VCaP (cell line): ENCODE measurements at regions not wholly inside any gene's neighbourhood (a gene's known extent, or its start where the extent isn't known, plus 50 kb on each side); places are given as distances from the start of the nearest gene placed in this dataset.

Source experiments
- H3K27ac ChIP-seq: fragments of 450-650 bp; 2 replicates; pipeline ENCODE4 v1.5.1; 2017
- CTCF ChIP-seq: fragments of 450-650 bp; conservative IDR thresholded peaks from 2 replicates; pipeline ENCODE4 v1.5.1; 2017; ENCODE audit warnings: mild to moderate bottlenecking, moderate library complexity

DNA sequence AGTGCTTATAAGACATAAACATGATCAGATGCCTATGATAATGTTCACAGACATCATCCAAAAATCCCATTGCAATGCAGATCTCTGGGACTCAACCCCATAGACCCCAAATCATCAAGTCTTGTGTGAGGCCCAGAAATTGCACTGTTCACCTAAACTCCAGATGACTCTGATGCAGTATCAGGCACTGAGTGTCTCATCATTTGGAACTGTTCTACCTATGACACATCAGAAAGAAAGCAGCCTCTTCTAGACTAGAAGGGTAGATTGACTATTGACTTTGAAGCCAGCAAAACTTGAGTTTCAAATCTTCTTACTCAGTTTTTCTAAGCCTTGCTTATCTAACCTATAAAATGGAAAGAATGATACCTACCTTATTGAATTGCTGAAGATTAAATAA is 58.7 kb upstream of the PAPPA start:
- no peak for TF ChIP-seq CTCF
- no peak overlapping the region for H3K27ac ChIP-seq

DNA sequence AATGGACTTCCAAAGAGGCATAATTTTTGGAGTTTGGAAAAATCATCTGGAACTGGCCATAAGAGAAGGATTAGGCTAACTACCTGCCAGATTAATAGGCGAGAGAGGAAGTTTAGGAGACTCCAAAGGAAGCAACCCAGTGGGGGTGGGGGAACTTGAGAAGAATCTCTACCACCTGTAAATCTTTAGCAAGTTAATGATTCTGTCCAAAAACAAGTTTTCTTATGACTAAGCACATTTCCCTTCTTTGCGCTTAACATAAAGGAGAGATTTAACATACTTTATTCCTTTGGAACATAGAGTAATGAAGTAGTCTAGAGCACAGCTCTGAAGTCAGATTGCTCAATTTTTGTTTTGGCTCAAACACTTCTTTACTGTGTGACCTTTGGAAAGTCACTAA is 58.2 kb upstream of the PAPPA start:
- no peak overlapping the region for H3K27ac ChIP-seq
- no peak for TF ChIP-seq CTCF

DNA sequence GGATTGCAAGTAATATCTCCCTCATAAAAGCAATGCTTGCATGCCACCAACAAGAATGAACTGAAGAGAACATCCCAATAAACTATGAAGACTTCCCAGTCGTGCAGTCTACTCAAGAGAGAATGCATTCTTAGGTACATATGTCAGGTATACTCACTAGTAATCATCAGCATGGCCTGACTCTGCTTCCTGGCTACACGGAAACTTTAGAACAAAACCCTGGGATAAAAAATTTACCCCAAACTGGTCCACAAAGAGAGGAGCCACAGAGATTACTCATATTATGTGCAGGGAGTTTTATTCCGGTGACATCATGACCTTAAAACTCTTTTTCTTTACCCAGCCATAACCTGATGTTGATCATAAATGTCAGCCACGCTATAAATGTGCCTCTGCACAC is 57.5 kb upstream of the PAPPA start:
- no peak overlapping the region for H3K27ac ChIP-seq
- no peak for TF ChIP-seq CTCF

DNA sequence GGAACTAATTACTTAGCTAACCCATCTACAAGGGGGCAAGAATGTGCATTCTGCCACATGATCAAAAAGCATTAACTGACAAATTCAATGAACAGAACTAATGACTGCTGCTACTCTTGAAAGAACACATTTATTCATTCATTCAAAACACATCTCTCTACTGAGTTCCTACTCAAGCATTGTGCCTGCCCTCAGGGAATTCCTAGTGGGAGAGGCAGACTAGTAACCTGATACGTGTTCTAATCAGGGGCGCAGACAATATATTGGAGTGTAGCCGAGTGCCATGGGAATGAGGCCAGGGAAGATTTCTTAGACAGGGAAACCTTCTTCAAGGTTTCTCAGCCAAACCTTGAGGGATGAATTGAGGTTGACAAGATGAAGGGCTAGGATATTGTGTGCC is 56.7 kb upstream of the PAPPA start:
- TF ChIP-seq CTCF: no peak
- no peak overlapping the region for H3K27ac ChIP-seq

DNA sequence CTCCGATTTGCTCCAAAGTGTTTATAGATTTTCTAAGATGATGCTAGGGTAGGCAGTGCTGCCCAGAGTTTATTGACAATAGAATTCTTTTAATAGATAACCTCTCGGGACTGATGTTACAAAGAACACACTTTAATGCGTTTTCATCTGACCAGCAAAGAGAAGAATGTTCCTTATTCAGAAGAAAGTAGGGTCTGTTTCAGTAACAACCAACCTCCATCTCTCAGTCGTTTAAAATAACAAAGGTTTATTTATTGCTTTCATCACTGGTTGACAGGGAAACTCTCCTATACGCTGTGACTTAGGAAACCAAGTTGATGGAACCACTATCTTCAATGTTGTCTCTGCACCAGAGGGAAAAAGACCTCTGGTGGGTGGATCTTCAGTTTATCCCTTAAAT is 55.1 kb upstream of the PAPPA start:
- TF ChIP-seq CTCF: no peak
- H3K27ac ChIP-seq: no peak overlapping the region

- H3K27ac ChIP-seq: no peak overlapping the region
- TF ChIP-seq CTCF: no peak
Measured at GRCh38 chr9:116099821-116100220, 53.8 kb upstream of the PAPPA start.

GRCh38 chr9:116100711-116101121 is 52.9 kb upstream of the PAPPA start:
- H3K27ac ChIP-seq: no peak overlapping the region
- TF ChIP-seq CTCF: no peak

GRCh38 chr9:116101516-116101915 is 52.1 kb upstream of the PAPPA start:
- H3K27ac ChIP-seq: no peak overlapping the region
- TF ChIP-seq CTCF: no peak
